GM12874 (cell line): ENCODE measurements at regions not wholly inside any gene's neighbourhood (a gene's known extent, or its start where the extent isn't known, plus 50 kb on each side); places are given as distances from the start of the nearest gene placed in this dataset.

ENCODE experiments used
- CTCF ChIP-seq: IDR thresholded peaks from 2 replicates; pipeline ENCODE4 v1.5.1; 2011; ENCODE audit warnings: low read depth, mild to moderate bottlenecking, control low read depth, low read length, moderate library complexity; ENCODE audit not compliant: insufficient read depth

GRCh38 chr1:187654635-187655034 lies 825.9 kb downstream of the PLA2G4A start:
- TF ChIP-seq CTCF, result no peak

GRCh38 chr1:187655104-187655503 lies 826.4 kb downstream of the PLA2G4A start:
- TF ChIP-seq CTCF, result no peak

- TF ChIP-seq CTCF, result no peak
Measured at GRCh38 chr1:187665483-187665882, 836.7 kb downstream of the PLA2G4A start.

GRCh38 chr1:187680823-187681222 lies 852.1 kb downstream of the PLA2G4A start:
- no peak for TF ChIP-seq CTCF

- no peak for TF ChIP-seq CTCF
Measured at GRCh38 chr1:187682112-187682511, 853.4 kb downstream of the PLA2G4A start.

- TF ChIP-seq CTCF, result no peak
Measured at GRCh38 chr1:187685333-187685732, 856.6 kb downstream of the PLA2G4A start.

GRCh38 chr1:187689129-187689528 lies 860.4 kb downstream of the PLA2G4A start:
- TF ChIP-seq CTCF, result no peak

GRCh38 chr1:187691439-187691838 lies 862.7 kb downstream of the PLA2G4A start:
- no peak for TF ChIP-seq CTCF
